ENCODE measurements at regions not wholly inside any gene's neighbourhood (a gene's known extent, or its start where the extent isn't known, plus 50 kb on each side); places are given as distances from the start of the nearest gene placed in this dataset.

- TF ChIP-seq EZH2 (IDR thresholded peaks at IDR 0.05; ENCODE audit: insufficient read depth, low read length) (no peak), CTCF (IDR thresholded peaks at IDR 0.05; ENCODE audit: insufficient read depth, low read depth, low read length) (no peak)
Observed at GRCh38 chr5:68087866-68088265, 127.7 kb upstream of the PIK3R1 start.

Measured in astrocyte (in vitro differentiated cells and primary cell).